ENCODE measurements at regions not wholly inside any gene's neighbourhood (a gene's known extent, or its start where the extent isn't known, plus 50 kb on each side); places are given as distances from the start of the nearest gene placed in this dataset.

GRCh38 chr10:58996063-58996462 is 180.4 kb upstream of the PHYHIPL start:
- H3K36me3 Mint-ChIP-seq (ENCODE audit: low read depth): peaks cover 1% of the 10 kb centered on the region
- Histone ChIP-seq H3K9me2 (ENCODE audit: insufficient read depth) (peaks cover 4% of the 10 kb centered on the region; the same call in 1 of the 2 replicates), H3K27me3 (ENCODE audit: insufficient read depth) (no peaks in the 10 kb centered on the region), H2AFZ (no peak overlapping the region), H3K36me3 (ENCODE audit: insufficient read depth) (no peaks in the 10 kb centered on the region), H3K27ac (ENCODE audit: low read depth) (no peak overlapping the region), H3K79me2 (replicated peaks; ENCODE audit: insufficient read depth) (no peaks in the 10 kb centered on the region), H3K4me1 (ENCODE audit: insufficient read depth) (no peaks in the 10 kb centered on the region), H3K4me2 (no peak overlapping the region), H4K20me1 (replicated peaks; ENCODE audit: insufficient read depth) (no peaks in the 10 kb centered on the region), H3F3A (replicated peaks; ENCODE audit: low read depth) (no peaks in the 10 kb centered on the region), H3K4me3 (no peak overlapping the region)
- TF ChIP-seq ZNF114 (CRISPR knock-in tag; IDR thresholded peaks at IDR 0.05) (no peak), JUNB (IDR thresholded peaks at IDR 0.05; ENCODE audit: unreplicated experiment) (no peak), STAT1 (IDR thresholded peaks at IDR 0.05; ENCODE audit: unreplicated experiment) (no peak), REST (IDR thresholded peaks at IDR 0.05; ENCODE audit: unreplicated experiment) (no peak), NANOG (IDR thresholded peaks at IDR 0.05; ENCODE audit: borderline replicate concordance) (no peak), ZNF462 (CRISPR knock-in tag; IDR thresholded peaks at IDR 0.05) (no peak), CTCF (conservative IDR thresholded peaks at IDR 0.05; ENCODE audit: low read depth in 2 of 2) (no peak), EZH2 (IDR thresholded peaks at IDR 0.05; ENCODE audit: low read depth, unreplicated experiment) (no peak), CREB1 (CRISPR knock-in tag; IDR thresholded peaks at IDR 0.05; ENCODE audit: low read depth) (no peak), POLR2AphosphoS5 (IDR thresholded peaks at IDR 0.05; ENCODE audit: low read depth) (no peak), EZH2phosphoT487 (IDR thresholded peaks at IDR 0.05; ENCODE audit: unreplicated experiment) (no peak), ZNF331 (CRISPR knock-in tag; IDR thresholded peaks at IDR 0.05; ENCODE audit: low read depth) (no peak)
- TF ChIP-seq, protein P1, sequence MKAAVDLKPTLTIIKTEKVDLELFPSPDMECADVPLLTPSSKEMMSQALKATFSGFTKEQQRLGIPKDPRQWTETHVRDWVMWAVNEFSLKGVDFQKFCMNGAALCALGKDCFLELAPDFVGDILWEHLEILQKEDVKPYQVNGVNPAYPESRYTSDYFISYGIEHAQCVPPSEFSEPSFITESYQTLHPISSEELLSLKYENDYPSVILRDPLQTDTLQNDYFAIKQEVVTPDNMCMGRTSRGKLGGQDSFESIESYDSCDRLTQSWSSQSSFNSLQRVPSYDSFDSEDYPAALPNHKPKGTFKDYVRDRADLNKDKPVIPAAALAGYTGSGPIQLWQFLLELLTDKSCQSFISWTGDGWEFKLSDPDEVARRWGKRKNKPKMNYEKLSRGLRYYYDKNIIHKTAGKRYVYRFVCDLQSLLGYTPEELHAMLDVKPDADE (IDR thresholded peaks at IDR 0.05): no peak
- ATAC-seq: no peak
- peaks cover 1% of the 10 kb centered on the region for H3K9me3 Mint-ChIP-seq
- DNase-seq (ENCODE audit: low spot score): no peak
- no peak overlapping the region for H3K27ac Mint-ChIP-seq
- H3K27me3 Mint-ChIP-seq (ENCODE audit: insufficient read depth, low read depth, poor library complexity): peaks cover 4% of the 10 kb centered on the region
- H3K4me3 Mint-ChIP-seq: no peak overlapping the region
- no peaks in the 10 kb centered on the region; the same call in 2 of the 3 replicates for H3K4me1 Mint-ChIP-seq

Measured in GM23338 (cell line).